Activated CD4-positive, alpha-beta memory T cell treated with anti-CD3 and anti-CD28 coated beads for 36 hours (primary cell): ENCODE measurements at regions not wholly inside any gene's neighbourhood (a gene's known extent, or its start where the extent isn't known, plus 50 kb on each side); places are given as distances from the start of the nearest gene placed in this dataset.

Source experiments
- CTCF ChIA-PET: fragments of 350-600 bp; sonication (Branson Sonifier 250); formaldehyde crosslinking; loops from one replicate; lab custom pipeline; 2021; ENCODE audit warnings: antibody characterized with exemption, inconsistent platforms; lab: Charles Lee
- POLR2A ChIA-PET: fragments of 350-600 bp; sonication (Branson Sonifier 250); formaldehyde crosslinking; loops from one replicate; lab custom pipeline; 2021; ENCODE audit warnings: antibody characterized with exemption; lab: Charles Lee
- DNase-seq: peaks from one replicate; pipeline ENCODE4 v3.0.0-alpha.2; 2020
- H3K27ac Mint-ChIP-seq: one replicate; pipeline ENCODE4 v1.8.0; 2021; ENCODE audit warnings: mixed read lengths
- H3K27me3 Mint-ChIP-seq: one replicate; pipeline ENCODE4 v1.8.0; 2021; ENCODE audit warnings: mixed read lengths
- H3K36me3 Mint-ChIP-seq: one replicate; pipeline ENCODE4 v1.8.0; 2021; ENCODE audit warnings: mixed read lengths
- H3K4me1 Mint-ChIP-seq: one replicate; pipeline ENCODE4 v1.8.0; 2021; ENCODE audit warnings: low read depth, mixed read lengths
- H3K4me3 Mint-ChIP-seq: one replicate; pipeline ENCODE4 v1.8.0; 2021; ENCODE audit warnings: mild to moderate bottlenecking, mixed read lengths
- H3K9me3 Mint-ChIP-seq: one replicate; pipeline ENCODE4 v1.8.0; 2021; ENCODE audit warnings: mixed read lengths
- intact Hi-C: fragments of 100-400 bp; cut with micrococcal nuclease; formaldehyde crosslinking; loops from one replicate; pipeline ENCODE4 v1.15.1; 2023

GRCh38 chr4:145427991-145428390 is 53.7 kb upstream of the SMAD1 start:
- no peak overlapping the region for H3K27ac Mint-ChIP-seq
- DNase-seq: no peak
- POLR2A ChIA-PET: no interaction called here
- peaks cover 6% of the 10 kb centered on the region for H3K27me3 Mint-ChIP-seq
- peaks cover 8% of the 10 kb centered on the region for H3K9me3 Mint-ChIP-seq
- CTCF ChIA-PET: interaction anchor here (1.4 kb wide), 1 partner anchor 129 kb away, joined by 4 read pairs; no protein-coding TSS in a partner anchor
- no peak overlapping the region for H3K4me3 Mint-ChIP-seq
- no peaks in the 10 kb centered on the region for H3K4me1 Mint-ChIP-seq
- intact Hi-C loops: no loop called here
- H3K36me3 Mint-ChIP-seq: no peaks in the 10 kb centered on the region

GRCh38 chr4:145427221-145427620 is 54.4 kb upstream of the SMAD1 start:
- Mint-ChIP-seq H3K9me3 (peaks cover 4% of the 10 kb centered on the region), H3K27ac (no peak overlapping the region), H3K27me3 (peaks cover 6% of the 10 kb centered on the region), H3K4me3 (no peak overlapping the region), H3K36me3 (no peaks in the 10 kb centered on the region), H3K4me1 (no peaks in the 10 kb centered on the region)
- CTCF ChIA-PET: interaction anchor here (0.7 to 1.4 kb wide), 2 partner anchors 130 to 449 kb away, joined by 3 to 4 read pairs; no protein-coding TSS in a partner anchor
- DNase-seq: no peak
- intact Hi-C loops: no loop called here
- POLR2A ChIA-PET: no interaction called here

DNA sequence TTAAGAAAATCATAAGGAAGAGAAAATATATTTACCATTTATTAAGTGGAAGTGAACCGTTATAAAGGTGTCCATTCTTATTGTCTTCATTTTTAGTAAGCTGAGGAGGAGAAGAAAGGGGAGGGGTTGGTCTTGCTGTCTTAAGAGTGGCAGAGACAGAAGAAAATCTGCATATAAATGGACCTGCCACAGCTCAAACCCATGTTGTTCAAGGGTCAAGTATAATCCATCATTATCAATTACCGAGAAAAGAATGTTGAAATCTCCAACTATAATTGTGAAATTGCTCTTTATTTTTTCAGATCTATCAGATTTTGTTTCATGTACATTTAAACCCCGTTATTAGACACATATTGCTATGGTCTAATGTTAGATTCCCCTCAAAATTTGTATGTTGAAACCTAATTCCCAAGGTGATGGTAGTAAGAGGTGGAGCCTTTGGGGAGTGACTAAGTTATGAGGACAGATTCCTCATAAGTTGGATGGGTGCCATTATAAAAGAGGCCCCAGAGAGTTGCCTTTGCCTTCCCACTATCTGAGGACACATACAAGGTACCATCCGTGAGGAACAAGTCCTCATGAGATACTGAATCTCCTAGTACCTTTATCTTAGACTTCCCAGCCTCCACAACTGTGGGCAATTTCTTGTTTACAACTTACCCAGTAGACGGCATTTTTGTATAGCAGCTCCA is 58.5 kb upstream of the SMAD1 start:
- Mint-ChIP-seq H3K9me3 (peaks cover 4% of the 10 kb centered on the region), H3K27ac (no peak overlapping the region), H3K36me3 (no peaks in the 10 kb centered on the region), H3K4me3 (no peak overlapping the region), H3K4me1 (no peaks in the 10 kb centered on the region), H3K27me3 (peaks cover 3% of the 10 kb centered on the region)
- intact Hi-C loops: no loop called here
- ChIA-PET POLR2A (no interaction called here), CTCF (no interaction called here)
- no peak for DNase-seq

GRCh38 chr4:145420595-145421214 is 60.9 kb upstream of the SMAD1 start:
- Mint-ChIP-seq H3K27me3 (peaks cover 5% of the 10 kb centered on the region), H3K4me1 (no peaks in the 10 kb centered on the region), H3K9me3 (peaks cover 4% of the 10 kb centered on the region), H3K27ac (no peak overlapping the region), H3K36me3 (no peaks in the 10 kb centered on the region), H3K4me3 (no peak overlapping the region)
- ChIA-PET POLR2A (no interaction called here), CTCF (no interaction called here)
- DNase-seq: no peak
- intact Hi-C loops: no loop called here

DNA sequence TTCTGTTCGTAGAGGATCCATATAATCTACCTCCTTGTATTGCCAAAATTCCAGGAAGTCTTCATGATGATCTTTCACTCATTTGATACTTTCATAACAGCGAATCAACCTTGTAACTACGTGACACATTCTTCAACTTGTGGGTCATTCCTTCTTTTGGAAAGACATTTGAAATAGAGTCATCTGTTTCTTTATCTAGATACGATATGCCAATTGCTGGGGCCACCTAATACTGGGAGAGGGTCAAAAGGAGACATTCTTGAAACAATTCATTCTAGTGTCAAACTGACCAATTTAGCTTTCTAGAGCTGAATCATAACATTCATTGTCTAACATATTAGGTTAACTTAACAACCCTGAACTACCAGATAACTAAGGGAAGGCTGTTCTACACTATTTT is 62.9 kb upstream of the SMAD1 start:
- intact Hi-C loops: no loop called here
- DNase-seq: no peak
- Mint-ChIP-seq H3K36me3 (no peaks in the 10 kb centered on the region), H3K27ac (no peak overlapping the region), H3K9me3 (no peaks in the 10 kb centered on the region), H3K27me3 (peaks cover 6% of the 10 kb centered on the region), H3K4me1 (no peaks in the 10 kb centered on the region), H3K4me3 (no peak overlapping the region)
- POLR2A ChIA-PET: no interaction called here
- CTCF ChIA-PET: no interaction called here

DNA sequence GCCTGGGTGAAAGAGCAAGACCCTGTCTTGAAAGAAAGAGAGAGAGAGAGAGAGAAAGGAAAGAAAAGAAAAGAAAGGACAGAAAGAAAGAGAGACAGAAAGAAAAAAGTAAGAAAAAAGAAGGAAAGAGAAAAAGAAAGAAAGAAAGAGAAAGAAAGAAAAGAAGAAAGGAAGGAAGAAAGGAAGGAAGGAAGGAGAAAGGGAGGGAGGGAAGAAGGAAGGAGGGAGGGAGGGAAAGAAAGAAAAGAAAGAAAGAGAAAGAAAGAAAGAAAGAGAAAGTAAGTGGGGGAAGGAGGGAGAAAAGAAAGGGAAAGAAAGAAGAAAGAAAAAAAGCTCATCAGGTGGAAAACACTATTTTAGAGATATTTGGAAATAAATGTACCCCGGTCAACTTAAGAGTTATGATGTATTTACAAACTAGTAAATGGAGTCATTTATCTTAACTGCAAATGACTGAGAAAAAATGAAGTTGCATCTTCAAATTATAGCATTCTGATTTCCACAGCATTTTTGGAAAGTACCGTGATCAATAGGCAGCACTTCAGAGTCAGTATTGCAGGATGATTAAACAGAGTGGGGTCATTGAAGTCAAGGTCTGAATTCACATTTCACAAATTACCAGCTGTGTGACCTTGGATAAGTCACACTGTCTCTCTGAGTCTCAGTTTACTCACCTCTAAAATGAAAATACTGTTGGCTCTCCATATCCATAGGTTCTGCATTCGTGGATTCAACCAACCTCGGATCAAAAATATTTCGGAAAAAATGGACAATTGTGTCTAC is 64.1 kb upstream of the SMAD1 start:
- Mint-ChIP-seq H3K27ac (no peak overlapping the region), H3K4me3 (no peak overlapping the region), H3K27me3 (peaks cover 6% of the 10 kb centered on the region), H3K36me3 (no peaks in the 10 kb centered on the region), H3K4me1 (no peaks in the 10 kb centered on the region), H3K9me3 (no peaks in the 10 kb centered on the region)
- intact Hi-C loops: no loop called here
- POLR2A ChIA-PET: no interaction called here
- DNase-seq: no peak
- CTCF ChIA-PET: no interaction called here

- no peak for DNase-seq
- no peaks in the 10 kb centered on the region for H3K36me3 Mint-ChIP-seq
- CTCF ChIA-PET: no interaction called here
- no peaks in the 10 kb centered on the region for H3K4me1 Mint-ChIP-seq
- POLR2A ChIA-PET: no interaction called here
- no peaks in the 10 kb centered on the region for H3K9me3 Mint-ChIP-seq
- intact Hi-C loops: no loop called here
- no peak overlapping the region for H3K27ac Mint-ChIP-seq
- no peak overlapping the region for H3K4me3 Mint-ChIP-seq
- H3K27me3 Mint-ChIP-seq: peaks cover 6% of the 10 kb centered on the region
These were observed 66.8 kb upstream of the SMAD1 start for GRCh38 chr4:145414841-145415240.

- H3K27ac Mint-ChIP-seq: no peak overlapping the region
- H3K36me3 Mint-ChIP-seq: no peaks in the 10 kb centered on the region
- no peaks in the 10 kb centered on the region for H3K9me3 Mint-ChIP-seq
- intact Hi-C loops: no loop called here
- H3K4me3 Mint-ChIP-seq: no peak overlapping the region
- ChIA-PET CTCF (no interaction called here), POLR2A (no interaction called here)
- no peak for DNase-seq
- no peaks in the 10 kb centered on the region for H3K4me1 Mint-ChIP-seq
- peaks cover 5% of the 10 kb centered on the region for H3K27me3 Mint-ChIP-seq
These were observed 67.4 kb upstream of the SMAD1 start for GRCh38 chr4:145414226-145414625.

DNA sequence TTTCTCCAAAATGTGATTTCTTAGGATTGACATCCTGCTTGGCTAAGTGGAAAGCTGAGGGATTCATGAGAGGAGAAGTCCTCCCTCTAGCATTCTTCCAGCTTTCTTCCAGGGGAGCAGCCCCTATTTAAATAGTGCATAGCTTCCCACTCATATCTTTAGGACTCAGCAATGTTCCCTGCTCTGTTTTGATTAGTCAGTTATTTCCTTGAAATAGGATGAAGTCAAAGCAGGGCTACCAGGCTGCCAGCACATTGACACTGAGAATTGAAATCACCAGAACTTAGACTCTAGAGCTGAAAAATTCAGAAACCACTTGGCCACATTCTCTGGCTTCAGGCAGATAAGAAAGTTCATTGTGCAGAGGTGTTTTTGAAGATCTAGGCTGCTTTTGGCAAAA is 74.7 kb upstream of the SMAD1 start:
- no peak for DNase-seq
- Mint-ChIP-seq H3K9me3 (no peaks in the 10 kb centered on the region), H3K4me3 (no peak overlapping the region), H3K27ac (no peak overlapping the region), H3K36me3 (no peaks in the 10 kb centered on the region), H3K4me1 (no peaks in the 10 kb centered on the region), H3K27me3 (peaks cover 3% of the 10 kb centered on the region)
- CTCF ChIA-PET: no interaction called here
- intact Hi-C loops: no loop called here
- POLR2A ChIA-PET: no interaction called here

- no peak for DNase-seq
- Mint-ChIP-seq H3K4me1 (no peaks in the 10 kb centered on the region), H3K36me3 (no peaks in the 10 kb centered on the region), H3K27ac (no peak overlapping the region), H3K27me3 (peaks cover 7% of the 10 kb centered on the region), H3K9me3 (no peaks in the 10 kb centered on the region), H3K4me3 (no peak overlapping the region)
- ChIA-PET POLR2A (no interaction called here), CTCF (interaction anchor here (1.1 kb wide), 1 partner anchor 213 kb away, joined by 3 read pairs; no protein-coding TSS in a partner anchor)
- intact Hi-C loops: no loop called here
These were observed 76.9 kb upstream of the SMAD1 start for GRCh38 chr4:145404761-145405160.

DNA sequence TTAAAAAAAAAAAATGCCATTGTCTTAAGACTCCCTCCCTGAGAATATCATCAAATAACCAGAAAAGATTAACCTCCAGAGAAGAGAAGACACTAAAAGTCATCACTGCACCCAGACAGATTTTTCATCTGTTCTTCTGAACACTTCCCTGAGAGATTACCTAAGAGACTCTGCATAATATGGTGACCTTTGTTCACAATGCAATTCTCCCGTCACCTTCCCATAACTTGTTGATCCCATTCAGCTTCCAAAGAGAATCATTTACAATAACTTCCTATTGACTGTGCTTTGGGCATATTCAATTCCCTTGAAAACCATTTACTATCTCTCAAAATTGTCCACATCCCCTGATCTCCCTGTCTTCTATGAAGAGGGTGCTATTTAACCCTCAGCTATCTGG is 85.1 kb upstream of the SMAD1 start:
- no peaks in the 10 kb centered on the region for H3K9me3 Mint-ChIP-seq
- CTCF ChIA-PET: no interaction called here
- no peak overlapping the region for H3K27ac Mint-ChIP-seq
- POLR2A ChIA-PET: no interaction called here
- no peaks in the 10 kb centered on the region for H3K36me3 Mint-ChIP-seq
- DNase-seq: no peak
- no peaks in the 10 kb centered on the region for H3K4me1 Mint-ChIP-seq
- peaks cover 4% of the 10 kb centered on the region for H3K27me3 Mint-ChIP-seq
- intact Hi-C loops: no loop called here
- no peak overlapping the region for H3K4me3 Mint-ChIP-seq

DNA sequence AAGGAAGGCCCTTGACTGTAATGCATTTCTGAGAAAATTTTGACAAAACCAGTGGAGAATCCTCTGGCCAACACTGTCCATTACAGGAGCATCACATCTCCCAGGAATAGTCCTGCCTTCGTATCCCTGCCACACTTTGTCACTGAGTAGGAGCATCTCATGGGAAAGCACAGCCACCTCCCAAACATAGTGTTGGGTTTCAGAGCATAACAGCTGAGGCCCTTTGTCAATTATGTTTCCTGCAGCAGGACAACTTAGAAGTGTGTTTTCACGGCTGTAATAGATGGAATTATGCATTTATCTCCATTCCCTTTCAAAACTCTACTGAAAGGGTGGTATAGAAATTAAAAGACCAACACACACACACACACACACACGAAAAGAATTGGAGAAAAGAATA is 91.1 kb upstream of the SMAD1 start:
- H3K4me3 Mint-ChIP-seq: no peak overlapping the region
- intact Hi-C loops: no loop called here

More for the DNA sequence above, 91.1 kb upstream of the SMAD1 start:
- Mint-ChIP-seq H3K36me3 (no peaks in the 10 kb centered on the region), H3K27me3 (peaks cover 13% of the 10 kb centered on the region), H3K4me1 (no peaks in the 10 kb centered on the region), H3K27ac (no peak overlapping the region), H3K9me3 (no peaks in the 10 kb centered on the region)
- no peak for DNase-seq
- POLR2A ChIA-PET: no interaction called here
- CTCF ChIA-PET: interaction anchor here (0.6 kb wide), 1 partner anchor 97 kb away, joined by 3 read pairs; no protein-coding TSS in a partner anchor
